WERI-Rb-1 (cell line): ENCODE measurements at regions not wholly inside any gene's neighbourhood (a gene's known extent, or its start where the extent isn't known, plus 50 kb on each side); places are given as distances from the start of the nearest gene placed in this dataset.

Experiments used
- DNase-seq: peaks from one replicate; pipeline ENCODE4 v3.0.0-alpha.2; 2020
- H3K27ac ChIP-seq: fragments of 250-450 bp; sonication (Bioruptor Pico); 2 replicates; pipeline ENCODE4 v1.5.1; 2020; ENCODE audit warnings: mild to moderate bottlenecking, moderate library complexity
- H3K27me3 ChIP-seq: fragments of 250-450 bp; sonication (Bioruptor Pico); 2 replicates; pipeline ENCODE4 v1.5.1; 2021; ENCODE audit warnings: mild to moderate bottlenecking, low read depth, moderate library complexity; ENCODE audit not compliant: insufficient read depth, severe bottlenecking
- H3K36me3 ChIP-seq: fragments of 250-450 bp; sonication (Bioruptor Pico); 2 replicates; pipeline ENCODE4 v1.5.1; 2020; ENCODE audit warnings: mild to moderate bottlenecking, moderate library complexity
- H3K4me3 ChIP-seq: 2 replicates; pipeline ENCODE4 v1.5.1; 2011; ENCODE audit warnings: low read depth, mild to moderate bottlenecking, control low read depth, low read length
- H3K9me3 ChIP-seq: fragments of 250-450 bp; sonication (Bioruptor Pico); 2 replicates; pipeline ENCODE4 v1.5.1; 2021; ENCODE audit warnings: mild to moderate bottlenecking, moderate library complexity; ENCODE audit not compliant: severe bottlenecking
- TF ChIP-seq, protein P1 (sequence below): IDR thresholded peaks from 2 replicates; pipeline ENCODE4 v1.5.1; 2011; ENCODE audit warnings: low read depth, mild to moderate bottlenecking, control low read depth, inconsistent platforms, low read length

- Histone ChIP-seq H3K27me3 (no peaks in the 10 kb centered on the region), H3K4me3 (no peak overlapping the region), H3K9me3 (no peaks in the 10 kb centered on the region), H3K36me3 (no peaks in the 10 kb centered on the region), H3K27ac (no peak overlapping the region)
- TF ChIP-seq, protein P1, sequence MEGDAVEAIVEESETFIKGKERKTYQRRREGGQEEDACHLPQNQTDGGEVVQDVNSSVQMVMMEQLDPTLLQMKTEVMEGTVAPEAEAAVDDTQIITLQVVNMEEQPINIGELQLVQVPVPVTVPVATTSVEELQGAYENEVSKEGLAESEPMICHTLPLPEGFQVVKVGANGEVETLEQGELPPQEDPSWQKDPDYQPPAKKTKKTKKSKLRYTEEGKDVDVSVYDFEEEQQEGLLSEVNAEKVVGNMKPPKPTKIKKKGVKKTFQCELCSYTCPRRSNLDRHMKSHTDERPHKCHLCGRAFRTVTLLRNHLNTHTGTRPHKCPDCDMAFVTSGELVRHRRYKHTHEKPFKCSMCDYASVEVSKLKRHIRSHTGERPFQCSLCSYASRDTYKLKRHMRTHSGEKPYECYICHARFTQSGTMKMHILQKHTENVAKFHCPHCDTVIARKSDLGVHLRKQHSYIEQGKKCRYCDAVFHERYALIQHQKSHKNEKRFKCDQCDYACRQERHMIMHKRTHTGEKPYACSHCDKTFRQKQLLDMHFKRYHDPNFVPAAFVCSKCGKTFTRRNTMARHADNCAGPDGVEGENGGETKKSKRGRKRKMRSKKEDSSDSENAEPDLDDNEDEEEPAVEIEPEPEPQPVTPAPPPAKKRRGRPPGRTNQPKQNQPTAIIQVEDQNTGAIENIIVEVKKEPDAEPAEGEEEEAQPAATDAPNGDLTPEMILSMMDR: no peak
- no peak for DNase-seq
These were observed 168.8 kb upstream of the SYT1 start for GRCh38 chr12:78695749-78696148.

DNA sequence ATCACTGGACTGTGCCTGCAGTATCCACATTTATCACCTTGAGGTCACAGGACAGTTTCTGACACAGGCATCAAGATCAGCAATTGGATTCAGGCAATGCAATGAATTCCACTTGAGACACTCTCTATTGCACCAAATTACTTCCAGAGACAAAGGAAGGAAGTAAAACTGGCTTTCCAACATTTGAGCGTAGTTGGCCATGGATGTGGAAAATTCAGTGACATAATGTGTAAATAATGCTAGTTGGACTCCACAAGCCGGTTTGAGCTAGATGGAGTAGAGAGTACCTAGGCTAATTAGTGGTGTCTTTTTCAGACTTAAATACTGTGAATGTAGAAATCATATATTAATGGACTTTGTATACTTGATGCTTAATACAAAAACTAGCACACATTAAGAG, 168.3 kb upstream of the SYT1 start:
- H3K27me3 ChIP-seq: no peaks in the 10 kb centered on the region
- TF ChIP-seq, protein P1: no peak
- H3K36me3 ChIP-seq: no peaks in the 10 kb centered on the region
- DNase-seq: no peak
- H3K9me3 ChIP-seq: no peaks in the 10 kb centered on the region
- no peak overlapping the region for H3K27ac ChIP-seq
- H3K4me3 ChIP-seq: no peak overlapping the region

GRCh38 chr12:78697817-78698415, 166.7 kb upstream of the SYT1 start:
- Histone ChIP-seq H3K27ac (no peak overlapping the region), H3K36me3 (no peaks in the 10 kb centered on the region), H3K27me3 (no peaks in the 10 kb centered on the region), H3K4me3 (no peak overlapping the region), H3K9me3 (no peaks in the 10 kb centered on the region)
- DNase-seq: no peak
- TF ChIP-seq, protein P1: no peak

- Histone ChIP-seq H3K36me3 (no peaks in the 10 kb centered on the region), H3K27ac (no peak overlapping the region), H3K27me3 (no peaks in the 10 kb centered on the region), H3K4me3 (no peak overlapping the region), H3K9me3 (no peaks in the 10 kb centered on the region)
- TF ChIP-seq, protein P1: no peak
- DNase-seq: no peak
These were observed 165.8 kb upstream of the SYT1 start for GRCh38 chr12:78698747-78699146.

DNA sequence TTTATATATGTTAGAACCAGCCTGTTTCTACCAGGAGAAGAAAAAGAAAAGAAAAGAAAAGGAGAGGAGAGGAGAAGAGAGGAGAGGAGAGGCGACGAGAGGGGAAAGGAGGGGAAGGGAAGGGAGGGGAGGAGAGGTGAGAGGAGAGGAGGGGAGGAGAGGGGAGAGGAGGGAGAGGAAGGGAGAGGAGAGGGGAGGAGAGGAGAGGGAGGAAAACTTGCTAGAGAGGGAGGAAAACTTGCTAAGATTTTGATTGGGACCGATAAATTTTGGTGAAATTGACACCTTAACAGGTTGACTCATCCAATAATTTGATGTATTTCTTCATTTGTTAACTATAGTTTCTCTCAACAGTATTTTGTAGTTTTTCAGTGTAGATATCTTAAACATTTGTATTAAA, 164.0 kb upstream of the SYT1 start:
- no peak overlapping the region for H3K27ac ChIP-seq

More for the DNA sequence above, 164.0 kb upstream of the SYT1 start:
- no peak for DNase-seq
- H3K9me3 ChIP-seq: no peaks in the 10 kb centered on the region
- no peaks in the 10 kb centered on the region for H3K36me3 ChIP-seq
- no peak overlapping the region for H3K4me3 ChIP-seq
- H3K27me3 ChIP-seq: no peaks in the 10 kb centered on the region
- TF ChIP-seq, protein P1: no peak
